Glutamatergic neuron (in vitro differentiated cells): ENCODE measurements at regions not wholly inside any gene's neighbourhood (a gene's known extent, or its start where the extent isn't known, plus 50 kb on each side); places are given as distances from the start of the nearest gene placed in this dataset.

Experiments used
- DNase-seq: peaks from one replicate; pipeline ENCODE4 v3.0.0; 2022
- H3K27ac Mint-ChIP-seq: one replicate; pipeline ENCODE4 v1.8.0; 2020; ENCODE audit warnings: mild to moderate bottlenecking, mixed read lengths, inconsistent platforms; ENCODE audit not compliant: unreplicated experiment
- H3K27me3 Mint-ChIP-seq: one replicate; pipeline ENCODE4 v1.8.0; 2020; ENCODE audit warnings: mild to moderate bottlenecking, moderate library complexity, mixed read lengths, inconsistent platforms; ENCODE audit not compliant: unreplicated experiment
- H3K36me3 Mint-ChIP-seq: one replicate; pipeline ENCODE4 v1.8.0; 2020; ENCODE audit warnings: mild to moderate bottlenecking, mixed read lengths, inconsistent platforms; ENCODE audit not compliant: unreplicated experiment
- H3K4me1 Mint-ChIP-seq: one replicate; pipeline ENCODE4 v1.8.0; 2020; ENCODE audit warnings: mild to moderate bottlenecking, low read depth, mixed read lengths, inconsistent platforms; ENCODE audit not compliant: unreplicated experiment
- H3K4me3 Mint-ChIP-seq: one replicate; pipeline ENCODE4 v1.8.0; 2020; ENCODE audit warnings: mild to moderate bottlenecking, mixed read lengths, inconsistent platforms; ENCODE audit not compliant: unreplicated experiment
- H3K9me3 Mint-ChIP-seq: one replicate; pipeline ENCODE4 v1.8.0; 2020; ENCODE audit warnings: mild to moderate bottlenecking, moderate library complexity, mixed read lengths, inconsistent platforms; ENCODE audit not compliant: unreplicated experiment
- TF ChIP-seq, protein P1 (sequence below): fragments of 200-600 bp; sonication (generic); IDR thresholded peaks from one replicate; pipeline ENCODE4 v1.5.0; 2021; ENCODE audit not compliant: partially characterized antibody, unreplicated experiment

GRCh38 chr3:31187380-31187779 is 292.9 kb upstream of the GADL1 start:
- H3K36me3 Mint-ChIP-seq = no peaks in the 10 kb centered on the region
- DNase-seq = no peak
- H3K27ac Mint-ChIP-seq = no peak overlapping the region
- H3K9me3 Mint-ChIP-seq = no peaks in the 10 kb centered on the region
- no peak overlapping the region for H3K4me3 Mint-ChIP-seq
- no peaks in the 10 kb centered on the region for H3K27me3 Mint-ChIP-seq
- TF ChIP-seq, protein P1, sequence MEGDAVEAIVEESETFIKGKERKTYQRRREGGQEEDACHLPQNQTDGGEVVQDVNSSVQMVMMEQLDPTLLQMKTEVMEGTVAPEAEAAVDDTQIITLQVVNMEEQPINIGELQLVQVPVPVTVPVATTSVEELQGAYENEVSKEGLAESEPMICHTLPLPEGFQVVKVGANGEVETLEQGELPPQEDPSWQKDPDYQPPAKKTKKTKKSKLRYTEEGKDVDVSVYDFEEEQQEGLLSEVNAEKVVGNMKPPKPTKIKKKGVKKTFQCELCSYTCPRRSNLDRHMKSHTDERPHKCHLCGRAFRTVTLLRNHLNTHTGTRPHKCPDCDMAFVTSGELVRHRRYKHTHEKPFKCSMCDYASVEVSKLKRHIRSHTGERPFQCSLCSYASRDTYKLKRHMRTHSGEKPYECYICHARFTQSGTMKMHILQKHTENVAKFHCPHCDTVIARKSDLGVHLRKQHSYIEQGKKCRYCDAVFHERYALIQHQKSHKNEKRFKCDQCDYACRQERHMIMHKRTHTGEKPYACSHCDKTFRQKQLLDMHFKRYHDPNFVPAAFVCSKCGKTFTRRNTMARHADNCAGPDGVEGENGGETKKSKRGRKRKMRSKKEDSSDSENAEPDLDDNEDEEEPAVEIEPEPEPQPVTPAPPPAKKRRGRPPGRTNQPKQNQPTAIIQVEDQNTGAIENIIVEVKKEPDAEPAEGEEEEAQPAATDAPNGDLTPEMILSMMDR = no peak
- H3K4me1 Mint-ChIP-seq = no peaks in the 10 kb centered on the region

DNA sequence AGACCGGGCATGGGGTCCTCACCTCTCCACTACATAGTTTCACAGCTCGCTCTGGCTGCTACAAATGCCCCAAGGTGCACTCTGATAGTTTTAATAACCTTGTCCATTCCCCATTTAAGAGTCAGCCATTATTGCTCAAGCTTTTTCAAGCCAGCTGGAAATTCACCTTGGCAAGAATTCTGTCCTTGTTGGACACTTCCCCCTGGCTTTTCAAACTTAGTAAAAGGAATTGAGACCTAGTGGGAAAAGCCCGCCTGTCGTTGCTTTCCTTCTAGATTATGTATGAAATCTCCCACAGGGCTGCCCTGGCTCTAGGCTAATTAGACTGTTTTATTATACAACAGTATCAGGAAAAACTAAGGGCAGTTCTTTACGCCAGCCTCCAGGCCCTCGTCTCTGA is 293.7 kb upstream of the GADL1 start:
- Mint-ChIP-seq H3K27me3 (no peaks in the 10 kb centered on the region), H3K9me3 (no peaks in the 10 kb centered on the region), H3K4me1 (no peaks in the 10 kb centered on the region), H3K4me3 (no peak overlapping the region), H3K27ac (no peak overlapping the region), H3K36me3 (no peaks in the 10 kb centered on the region)
- TF ChIP-seq, protein P1 = no peak
- DNase-seq = no peak

DNA sequence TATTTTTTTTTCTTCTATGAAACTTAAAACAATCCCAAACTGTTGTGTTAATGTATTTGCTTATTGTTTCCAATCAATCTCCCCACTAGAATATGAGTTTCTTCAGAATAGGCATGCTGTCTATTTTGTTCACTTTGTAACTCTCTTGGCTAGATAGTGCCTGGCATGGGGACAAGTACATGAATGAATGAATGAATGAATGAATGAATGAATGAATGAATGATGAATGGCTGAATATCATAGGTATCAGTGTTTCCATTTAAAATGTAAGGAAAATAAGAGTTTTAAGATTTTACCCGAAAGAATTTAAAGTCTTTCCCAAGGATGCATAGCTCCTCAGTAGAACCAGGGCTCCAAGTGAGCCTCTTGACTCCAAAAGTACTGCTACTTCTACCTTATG is 294.9 kb upstream of the GADL1 start:
- no peak for DNase-seq
- Mint-ChIP-seq H3K36me3 (no peaks in the 10 kb centered on the region), H3K27me3 (no peaks in the 10 kb centered on the region), H3K9me3 (no peaks in the 10 kb centered on the region), H3K27ac (no peak overlapping the region), H3K4me3 (no peak overlapping the region), H3K4me1 (no peaks in the 10 kb centered on the region)
- TF ChIP-seq, protein P1 = no peak

GRCh38 chr3:31189971-31190370 is 295.5 kb upstream of the GADL1 start:
- Mint-ChIP-seq H3K36me3 (no peaks in the 10 kb centered on the region), H3K27ac (no peak overlapping the region), H3K9me3 (no peaks in the 10 kb centered on the region), H3K4me1 (no peaks in the 10 kb centered on the region), H3K27me3 (no peaks in the 10 kb centered on the region), H3K4me3 (no peak overlapping the region)
- DNase-seq = no peak
- TF ChIP-seq, protein P1 = no peak

GRCh38 chr3:31191354-31191753 is 296.9 kb upstream of the GADL1 start:
- no peak for DNase-seq
- H3K27ac Mint-ChIP-seq = no peak overlapping the region
- TF ChIP-seq, protein P1 = no peak
- H3K36me3 Mint-ChIP-seq = no peaks in the 10 kb centered on the region
- H3K4me3 Mint-ChIP-seq = no peak overlapping the region
- no peaks in the 10 kb centered on the region for H3K4me1 Mint-ChIP-seq
- H3K9me3 Mint-ChIP-seq = no peaks in the 10 kb centered on the region
- H3K27me3 Mint-ChIP-seq = no peaks in the 10 kb centered on the region
